OCI-LY7 (cell line): ENCODE measurements at regions not wholly inside any gene's neighbourhood (a gene's known extent, or its start where the extent isn't known, plus 50 kb on each side); places are given as distances from the start of the nearest gene placed in this dataset.

Source experiments
- EZH2phosphoT487 ChIP-seq: fragments of 200-600 bp; sonication (generic); IDR thresholded peaks from 2 replicates; pipeline ENCODE4 v1.6.1; 2018; ENCODE audit warnings: low read depth, borderline replicate concordance, mild to moderate bottlenecking, mixed run types, antibody characterized with exemption, low read length, moderate library complexity, mixed read lengths
- TF ChIP-seq, protein P1 (sequence below): fragments of 200-600 bp; sonication (generic); conservative IDR thresholded peaks from 2 replicates; pipeline ENCODE4 v1.5.1; 2014; ENCODE audit warnings: mild to moderate bottlenecking, antibody characterized with exemption, low read length, moderate library complexity, mixed read lengths

DNA sequence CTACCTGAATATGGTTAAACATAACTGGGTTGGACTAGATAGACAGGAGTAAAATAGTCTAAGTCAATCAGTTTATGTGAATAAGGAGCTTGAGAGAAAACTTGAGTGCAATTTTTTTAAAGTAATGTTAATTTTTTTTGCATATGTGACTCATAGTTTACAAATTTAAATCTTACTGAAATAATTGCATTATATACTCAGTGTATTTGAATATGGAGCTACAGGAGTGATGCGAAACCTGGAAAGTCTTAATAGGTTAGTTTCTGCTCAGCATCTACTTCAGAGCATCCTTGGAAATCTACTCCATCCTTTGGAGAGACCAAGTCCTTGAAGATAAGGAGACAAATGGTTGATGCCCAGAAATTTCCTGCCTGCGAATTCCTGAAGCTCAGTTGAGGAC is 318.8 kb upstream of the NXPH2 start:
- TF ChIP-seq, protein P1, sequence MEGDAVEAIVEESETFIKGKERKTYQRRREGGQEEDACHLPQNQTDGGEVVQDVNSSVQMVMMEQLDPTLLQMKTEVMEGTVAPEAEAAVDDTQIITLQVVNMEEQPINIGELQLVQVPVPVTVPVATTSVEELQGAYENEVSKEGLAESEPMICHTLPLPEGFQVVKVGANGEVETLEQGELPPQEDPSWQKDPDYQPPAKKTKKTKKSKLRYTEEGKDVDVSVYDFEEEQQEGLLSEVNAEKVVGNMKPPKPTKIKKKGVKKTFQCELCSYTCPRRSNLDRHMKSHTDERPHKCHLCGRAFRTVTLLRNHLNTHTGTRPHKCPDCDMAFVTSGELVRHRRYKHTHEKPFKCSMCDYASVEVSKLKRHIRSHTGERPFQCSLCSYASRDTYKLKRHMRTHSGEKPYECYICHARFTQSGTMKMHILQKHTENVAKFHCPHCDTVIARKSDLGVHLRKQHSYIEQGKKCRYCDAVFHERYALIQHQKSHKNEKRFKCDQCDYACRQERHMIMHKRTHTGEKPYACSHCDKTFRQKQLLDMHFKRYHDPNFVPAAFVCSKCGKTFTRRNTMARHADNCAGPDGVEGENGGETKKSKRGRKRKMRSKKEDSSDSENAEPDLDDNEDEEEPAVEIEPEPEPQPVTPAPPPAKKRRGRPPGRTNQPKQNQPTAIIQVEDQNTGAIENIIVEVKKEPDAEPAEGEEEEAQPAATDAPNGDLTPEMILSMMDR, result no peak
- TF ChIP-seq EZH2phosphoT487, result no peak
